Stomach (tissue), 8 donors: ENCODE measurements at regions not wholly inside any gene's neighbourhood (a gene's known extent, or its start where the extent isn't known, plus 50 kb on each side); places are given as distances from the start of the nearest gene placed in this dataset.

Experiments
- DNase-seq, 2 donors: peaks; one replicate each; pipeline versions ENCODE4 v3.0.0 to v3.0.0-alpha.2; 2013 to 2019
- H3K27ac ChIP-seq, 5 donors: fragments of 200-600 bp in 4 of 5; sonication (generic) in 4 of 5; one replicate each; pipeline ENCODE4 v1.5.1; 2013 to 2019; ENCODE audit warnings: mild to moderate bottlenecking in 1 of 5, moderate library complexity in 1 of 5
- H3K27me3 ChIP-seq, 3 donors: fragments of 200-600 bp; sonication (generic); one replicate each; pipeline ENCODE4 v1.5.1; 2017 to 2019; ENCODE audit warnings: mixed run types in 1 of 3
- H3K36me3 ChIP-seq, 4 donors: fragments of 200-600 bp; sonication (generic); 1 replicate in 3 of 4; 2 replicates in 1 of 4; pipeline ENCODE4 v1.5.1; 2016 to 2019
- H3K4me1 ChIP-seq, 4 donors: fragments of 200-600 bp; sonication (generic); one replicate each; pipeline ENCODE4 v1.5.1; 2016 to 2019
- H3K4me3 ChIP-seq, 4 donors: fragments of 200-600 bp; sonication (generic) in 3 of 4; one replicate each; pipeline ENCODE4 v1.5.1; 2016 to 2019; ENCODE audit warnings: mild to moderate bottlenecking in 1 of 4
- H3K9me3 ChIP-seq, 4 donors: fragments of 200-600 bp; sonication (generic); one replicate each; pipeline ENCODE4 v1.5.1; 2016 to 2019
- CTCF ChIP-seq, 7 experiments: fragments of 450-650 bp in 4 of 7; fragments of 200-600 bp in 3 of 7; sonication (generic) in 3 of 7; IDR thresholded peaks; one replicate each; pipeline ENCODE4 v1.5.1; 2016 to 2019; ENCODE audit warnings: antibody characterized with exemption in 7 of 7, control low read depth in 2 of 7, mild to moderate bottlenecking in 1 of 7
- EP300 ChIP-seq: sonication (generic); formaldehyde crosslinking; IDR thresholded peaks from one replicate; pipeline ENCODE4 v1.6.1; 2017; ENCODE audit warnings: antibody characterized with exemption
- POLR2A ChIP-seq, 4 donors: fragments of 450-650 bp; IDR thresholded peaks; one replicate each; pipeline ENCODE4 v1.6.1; 2016; ENCODE audit warnings: antibody characterized with exemption in 4 of 4, control low read depth in 2 of 4, mild to moderate bottlenecking in 1 of 4, moderate library complexity in 1 of 4
- POLR2AphosphoS5 ChIP-seq, 3 donors: sonication (generic); formaldehyde crosslinking; IDR thresholded peaks; one replicate each; pipeline ENCODE4 v1.6.1; 2016; ENCODE audit warnings: antibody characterized with exemption in 3 of 3
- WGBS, 5 donors: extraction: QIAGEN DNeasy Blood & Tissue Kit in 3 of 5; methylation state at CpG; one replicate each; pipeline versions ENCODE4 v1.1.5 to v1.1.7; 2013 to 2018; 5-methylcytosine and 5-hydroxymethylcytosine counted together
- intact Hi-C: fragments of 100-400 bp; cut with DNase I; formaldehyde crosslinking; loops from one replicate; pipeline ENCODE4 v1.15.1; 2023; ENCODE audit warnings: low total_unique reads
- donor health status: healthy with polysubstance abuse.
- donor health status: Bipolar disorder and iron deficiency.
- donor health status: healthy.

- Histone ChIP-seq H3K27me3 (no peaks in the 10 kb centered on the region), H3K9me3 (no peaks in the 10 kb centered on the region), H3K27ac (no peak overlapping the region), H3K36me3 (no peaks in the 10 kb centered on the region), H3K4me3 (no peak overlapping the region), H3K4me1 (peaks cover 0 to 2% (median under 1%) of the 10 kb centered on the region in 4 donors)
- no peak for DNase-seq
- WGBS, 5 donors, result 93 to 99% (median 98%) methylated on average over 4 of the region's 4 CpGs
- no peak for TF ChIP-seq EP300
- TF ChIP-seq CTCF (IDR thresholded peaks at IDR 0.05), result no peak
- TF ChIP-seq POLR2A (IDR thresholded peaks at IDR 0.05), result no peak
- no peak for TF ChIP-seq POLR2AphosphoS5 (IDR thresholded peaks at IDR 0.05)
- intact Hi-C loops, result no loop called here
Measured at GRCh38 chr3:16831846-16832245, 52.9 kb upstream of the PLCL2 start.

- intact Hi-C loops, result no loop called here
- no peak overlapping the region for H3K27ac ChIP-seq
- H3K4me3 ChIP-seq, result no peak overlapping the region
- TF ChIP-seq POLR2AphosphoS5 (IDR thresholded peaks at IDR 0.05) (no peak), CTCF (IDR thresholded peaks at IDR 0.05) (no peak), POLR2A (IDR thresholded peaks at IDR 0.05) (no peak), EP300 (no peak)
- H3K27me3 ChIP-seq, result no peaks in the 10 kb centered on the region
- H3K4me1 ChIP-seq, result peaks cover 0 to 17% (median 6%) of the 10 kb centered on the region in 4 donors
- 78 to 90% (median 89%) methylated on average over 4 of the region's 4 CpGs for WGBS, 5 donors
- no peak for DNase-seq
- no peaks in the 10 kb centered on the region for H3K36me3 ChIP-seq
- no peaks in the 10 kb centered on the region for H3K9me3 ChIP-seq
Measured at GRCh38 chr3:16834214-16834613, 50.5 kb upstream of the PLCL2 start.

GRCh38 chr3:16834753-16835152, 50.0 kb upstream of the PLCL2 start:
- 89 to 96% (median 95%) methylated on average over 2 of the region's 2 CpGs for WGBS, 5 donors
- Histone ChIP-seq H3K27ac (no peak overlapping the region), H3K4me1 (peaks cover 0 to 17% (median 6%) of the 10 kb centered on the region in 4 donors), H3K36me3 (no peaks in the 10 kb centered on the region), H3K4me3 (no peak overlapping the region), H3K9me3 (no peaks in the 10 kb centered on the region), H3K27me3 (no peaks in the 10 kb centered on the region)
- no peak for TF ChIP-seq EP300
- no peak for TF ChIP-seq POLR2AphosphoS5 (IDR thresholded peaks at IDR 0.05)
- no peak for TF ChIP-seq CTCF (IDR thresholded peaks at IDR 0.05)
- intact Hi-C loops, result no loop called here
- no peak for DNase-seq
